ENCODE measurements at regions not wholly inside any gene's neighbourhood (a gene's known extent, or its start where the extent isn't known, plus 50 kb on each side); places are given as distances from the start of the nearest gene placed in this dataset.

DNA sequence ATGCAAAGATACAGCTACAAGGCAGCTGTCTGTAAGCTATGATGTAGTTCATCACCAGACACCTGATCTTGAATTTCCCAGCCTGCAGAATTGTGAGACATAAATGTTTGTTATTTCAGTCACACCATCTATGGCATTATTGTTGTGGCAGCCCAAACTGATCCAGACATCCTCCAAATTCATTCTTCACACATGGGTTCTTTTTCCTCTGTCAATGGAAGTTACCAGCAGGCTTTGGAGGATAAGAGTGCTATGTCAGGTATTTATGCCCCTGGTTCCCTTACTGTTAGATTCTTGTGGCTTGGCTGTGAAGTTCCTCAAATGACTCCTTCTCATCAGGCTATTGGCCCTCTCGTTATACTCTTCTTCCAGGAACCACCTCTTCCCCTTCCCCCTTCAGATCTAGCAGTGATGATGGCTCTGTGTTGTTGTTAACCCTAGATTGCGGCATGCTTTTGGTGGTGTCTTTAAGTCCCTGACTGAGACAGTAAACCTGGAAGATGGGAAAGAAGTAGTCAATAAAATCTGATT lies 91.0 kb upstream of the CHMP2B start:
- no peaks in the 10 kb centered on the region for H3K27me3 ChIP-seq
- no peak overlapping the region for H3K27ac ChIP-seq
- no peak for DNase-seq (ENCODE audit: low spot score)
- H3K4me1 ChIP-seq: no peaks in the 10 kb centered on the region
- H3K36me3 ChIP-seq: no peaks in the 10 kb centered on the region
- peaks cover 0 to 7% of the 10 kb centered on the region in 2 donors for H3K9me3 ChIP-seq
- H3K4me3 ChIP-seq: no peak overlapping the region
- TF ChIP-seq, protein P1, sequence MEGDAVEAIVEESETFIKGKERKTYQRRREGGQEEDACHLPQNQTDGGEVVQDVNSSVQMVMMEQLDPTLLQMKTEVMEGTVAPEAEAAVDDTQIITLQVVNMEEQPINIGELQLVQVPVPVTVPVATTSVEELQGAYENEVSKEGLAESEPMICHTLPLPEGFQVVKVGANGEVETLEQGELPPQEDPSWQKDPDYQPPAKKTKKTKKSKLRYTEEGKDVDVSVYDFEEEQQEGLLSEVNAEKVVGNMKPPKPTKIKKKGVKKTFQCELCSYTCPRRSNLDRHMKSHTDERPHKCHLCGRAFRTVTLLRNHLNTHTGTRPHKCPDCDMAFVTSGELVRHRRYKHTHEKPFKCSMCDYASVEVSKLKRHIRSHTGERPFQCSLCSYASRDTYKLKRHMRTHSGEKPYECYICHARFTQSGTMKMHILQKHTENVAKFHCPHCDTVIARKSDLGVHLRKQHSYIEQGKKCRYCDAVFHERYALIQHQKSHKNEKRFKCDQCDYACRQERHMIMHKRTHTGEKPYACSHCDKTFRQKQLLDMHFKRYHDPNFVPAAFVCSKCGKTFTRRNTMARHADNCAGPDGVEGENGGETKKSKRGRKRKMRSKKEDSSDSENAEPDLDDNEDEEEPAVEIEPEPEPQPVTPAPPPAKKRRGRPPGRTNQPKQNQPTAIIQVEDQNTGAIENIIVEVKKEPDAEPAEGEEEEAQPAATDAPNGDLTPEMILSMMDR (IDR thresholded peaks at IDR 0.05): no peak

DNA sequence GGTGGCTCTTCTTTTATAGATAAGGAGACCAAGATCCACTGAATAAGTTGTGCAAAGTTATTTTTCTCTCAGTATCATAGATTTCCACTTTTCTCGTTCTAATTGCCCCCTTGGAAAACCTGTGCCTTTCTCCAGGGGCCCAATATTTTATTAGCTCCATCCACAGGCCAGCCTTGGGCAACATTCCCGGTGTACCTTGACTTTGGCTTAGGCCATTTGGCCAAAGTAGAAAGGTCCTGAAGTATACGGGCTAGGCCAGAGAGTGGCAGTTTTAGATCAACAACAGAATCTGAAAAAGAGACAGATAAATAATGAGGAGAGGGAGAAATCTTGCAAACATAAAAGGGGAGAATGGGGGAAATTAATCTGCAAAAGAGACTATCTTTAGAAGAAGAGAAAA lies 91.7 kb upstream of the CHMP2B start:
- Histone ChIP-seq H3K4me3 (no peak overlapping the region), H3K36me3 (no peaks in the 10 kb centered on the region), H3K27me3 (no peaks in the 10 kb centered on the region)

DNA sequence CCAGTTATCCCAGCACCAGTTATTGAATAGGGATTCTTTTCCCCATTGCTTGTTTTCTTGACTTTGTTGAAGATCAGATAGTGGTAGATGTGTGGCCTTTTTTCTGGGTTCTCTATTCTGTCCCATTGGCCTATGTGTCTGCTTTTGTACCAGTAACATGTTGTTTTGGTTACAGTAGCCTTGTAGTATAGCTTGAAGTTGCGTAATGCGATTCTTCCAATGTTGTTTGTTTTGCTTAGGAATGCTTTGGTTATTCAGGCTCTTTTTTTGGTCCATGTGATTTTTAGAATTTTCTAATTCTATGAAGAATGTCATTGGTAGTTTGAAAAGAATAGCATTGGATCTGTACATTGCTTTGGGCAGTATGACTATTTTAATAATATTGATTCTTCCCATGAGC lies 94.3 kb upstream of the CHMP2B start:
- DNase-seq (ENCODE audit: low spot score): no peak
- TF ChIP-seq, protein P1 (IDR thresholded peaks at IDR 0.05): no peak
- Histone ChIP-seq H3K36me3 (no peaks in the 10 kb centered on the region), H3K27me3 (no peaks in the 10 kb centered on the region), H3K4me3 (no peak overlapping the region), H3K4me1 (no peaks in the 10 kb centered on the region), H3K9me3 (no peaks in the 10 kb centered on the region), H3K27ac (no peak overlapping the region)

More for the DNA sequence above, 91.7 kb upstream of the CHMP2B start:
- H3K4me1 ChIP-seq: no peaks in the 10 kb centered on the region
- peaks cover 0 to under 1% of the 10 kb centered on the region in 2 donors for H3K9me3 ChIP-seq
- TF ChIP-seq, protein P1 (IDR thresholded peaks at IDR 0.05): no peak
- no peak overlapping the region for H3K27ac ChIP-seq
- DNase-seq (ENCODE audit: low spot score): no peak

DNA sequence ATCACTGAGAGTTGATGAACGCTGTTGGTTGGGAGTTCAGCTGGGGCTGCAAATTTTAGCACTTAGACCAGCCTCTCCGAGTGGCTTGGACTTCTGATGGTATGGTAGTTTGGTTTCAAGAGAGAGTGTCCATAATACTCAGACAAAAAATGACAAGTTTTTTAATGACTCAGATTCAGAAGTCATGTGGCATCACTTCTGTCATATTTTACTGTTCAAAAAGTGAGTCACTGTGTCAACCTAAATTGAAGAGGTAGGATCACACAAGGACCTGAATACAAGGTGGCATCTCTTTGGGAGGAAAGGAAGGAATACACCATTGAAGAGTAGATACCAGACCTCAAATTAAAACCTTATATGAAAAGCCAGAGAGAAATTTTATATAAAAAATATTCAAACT lies 99.1 kb upstream of the CHMP2B start:
- no peak for DNase-seq (ENCODE audit: low spot score)
- H3K36me3 ChIP-seq: no peaks in the 10 kb centered on the region
- no peaks in the 10 kb centered on the region for H3K27me3 ChIP-seq
- H3K4me1 ChIP-seq: no peaks in the 10 kb centered on the region
- no peaks in the 10 kb centered on the region for H3K9me3 ChIP-seq
- TF ChIP-seq, protein P1 (IDR thresholded peaks at IDR 0.05): no peak
- H3K27ac ChIP-seq: no peak overlapping the region
- H3K4me3 ChIP-seq: no peak overlapping the region

DNA sequence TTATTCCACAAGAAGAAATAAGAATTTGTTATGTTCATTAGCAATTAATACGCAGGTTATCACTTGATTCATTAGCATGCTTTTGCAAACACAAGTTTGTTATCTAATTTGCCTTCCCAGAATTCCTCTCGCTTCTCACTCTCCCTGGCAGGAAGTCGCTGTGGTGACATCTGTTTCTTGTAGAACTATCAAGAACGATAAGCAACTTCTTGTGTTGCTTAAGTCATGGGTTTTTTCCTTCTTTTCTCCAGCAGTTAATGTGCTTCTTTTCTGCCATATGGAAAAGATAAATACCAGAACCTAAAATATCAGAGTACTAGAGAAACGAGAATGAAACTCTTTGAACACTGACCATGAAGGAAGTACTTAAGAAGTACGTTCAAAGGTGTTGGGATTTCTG lies 99.8 kb upstream of the CHMP2B start:
- H3K36me3 ChIP-seq: no peaks in the 10 kb centered on the region
- no peak overlapping the region for H3K27ac ChIP-seq
- no peaks in the 10 kb centered on the region for H3K27me3 ChIP-seq
- no peaks in the 10 kb centered on the region for H3K4me1 ChIP-seq
- TF ChIP-seq, protein P1 (IDR thresholded peaks at IDR 0.05): no peak
- no peak for DNase-seq (ENCODE audit: low spot score)
- H3K4me3 ChIP-seq: no peak overlapping the region
- H3K9me3 ChIP-seq: no peaks in the 10 kb centered on the region

DNA sequence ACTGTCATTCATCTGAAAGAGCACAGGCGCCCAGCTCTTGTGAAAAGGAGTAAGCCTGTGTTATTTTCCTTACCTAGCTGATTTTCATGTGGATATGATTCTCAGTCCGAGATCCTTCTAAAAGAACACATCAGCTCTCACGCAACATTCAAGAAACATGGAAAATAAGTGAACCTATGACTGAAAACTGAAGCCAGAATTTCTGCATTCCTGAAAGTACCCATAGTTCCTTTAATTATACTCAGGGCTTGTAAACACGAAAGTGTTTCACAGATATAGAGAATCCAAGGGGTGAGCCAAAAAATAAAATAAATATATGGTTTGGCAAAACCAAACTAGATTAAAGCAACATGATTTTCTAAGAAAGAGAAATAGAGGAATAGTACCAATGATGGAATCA lies 100.8 kb upstream of the CHMP2B start:
- Histone ChIP-seq H3K36me3 (no peaks in the 10 kb centered on the region), H3K27me3 (no peaks in the 10 kb centered on the region), H3K27ac (no peak overlapping the region), H3K9me3 (no peaks in the 10 kb centered on the region), H3K4me3 (no peak overlapping the region), H3K4me1 (no peaks in the 10 kb centered on the region)
- TF ChIP-seq, protein P1 (IDR thresholded peaks at IDR 0.05): no peak
- DNase-seq (ENCODE audit: low spot score): no peak

All from right atrium auricular region (tissue), 2 donors.